Activated gamma-delta T cell (primary cell): ENCODE measurements at regions not wholly inside any gene's neighbourhood (a gene's known extent, or its start where the extent isn't known, plus 50 kb on each side); places are given as distances from the start of the nearest gene placed in this dataset.

Experiments
- DNase-seq: peaks from one replicate; lab custom pipeline; 2025; lab: John Stamatoyannopoulos, UW

GRCh38 chr1:29838738-29839320 is 602.5 kb downstream of the PTPRU start:
- DNase-seq, result no peak

DNA sequence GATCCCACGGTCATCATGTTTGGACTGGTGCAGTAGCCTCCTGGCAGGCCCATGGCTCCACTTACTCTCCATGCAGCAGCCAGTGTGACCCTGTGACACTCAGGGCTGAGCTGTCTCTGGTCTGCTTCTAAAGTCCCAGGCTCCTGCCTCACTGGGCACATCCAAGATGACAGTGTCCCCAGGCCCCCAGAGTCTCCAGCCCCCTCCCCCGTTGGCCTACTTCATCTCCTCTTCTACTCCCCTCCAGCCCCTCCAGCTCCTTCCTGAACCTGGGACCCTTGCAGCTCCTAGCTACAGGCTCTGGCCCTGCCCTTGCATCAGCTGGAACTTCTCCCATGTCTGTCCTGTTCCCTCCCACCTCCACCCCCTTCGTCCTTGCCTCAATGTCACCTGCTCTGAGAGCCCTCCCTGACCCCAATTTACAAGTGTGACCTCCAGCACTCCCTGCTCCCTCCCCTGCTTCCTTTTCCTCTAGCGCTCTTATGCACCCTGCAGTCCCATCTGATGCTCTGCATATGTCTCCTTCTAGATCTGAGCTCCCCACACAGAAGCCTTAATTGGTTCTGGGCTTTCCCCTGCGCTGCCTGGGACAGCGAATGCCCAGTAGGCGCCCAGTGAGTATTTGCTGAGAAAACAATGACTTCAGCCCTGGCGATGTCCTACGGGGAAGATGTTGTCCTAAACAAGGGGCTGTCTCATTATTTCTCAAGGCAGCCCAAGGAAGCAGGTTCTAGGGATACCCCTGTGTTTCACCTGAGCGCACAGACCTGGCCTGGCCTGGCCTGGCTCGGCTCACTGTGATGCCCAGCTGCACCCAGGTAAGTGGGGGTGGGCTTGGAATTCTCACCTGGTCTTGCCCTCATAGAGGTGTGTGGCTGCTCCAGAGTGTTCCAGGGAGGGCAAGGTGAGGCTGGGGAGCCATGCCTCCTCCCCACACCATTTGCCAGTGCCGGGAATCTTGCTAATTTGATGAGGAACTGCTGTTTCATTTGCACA is 600.6 kb downstream of the PTPRU start:
- no peak for DNase-seq

GRCh38 chr1:29835874-29836273 is 599.6 kb downstream of the PTPRU start:
- no peak for DNase-seq

- DNase-seq, result no peak
Observed at GRCh38 chr1:29835406-29835805, 599.1 kb downstream of the PTPRU start.

- DNase-seq, result no peak
Observed at GRCh38 chr1:29833581-29833980, 597.3 kb downstream of the PTPRU start.

GRCh38 chr1:29832936-29833335 is 596.6 kb downstream of the PTPRU start:
- DNase-seq, result no peak

DNA sequence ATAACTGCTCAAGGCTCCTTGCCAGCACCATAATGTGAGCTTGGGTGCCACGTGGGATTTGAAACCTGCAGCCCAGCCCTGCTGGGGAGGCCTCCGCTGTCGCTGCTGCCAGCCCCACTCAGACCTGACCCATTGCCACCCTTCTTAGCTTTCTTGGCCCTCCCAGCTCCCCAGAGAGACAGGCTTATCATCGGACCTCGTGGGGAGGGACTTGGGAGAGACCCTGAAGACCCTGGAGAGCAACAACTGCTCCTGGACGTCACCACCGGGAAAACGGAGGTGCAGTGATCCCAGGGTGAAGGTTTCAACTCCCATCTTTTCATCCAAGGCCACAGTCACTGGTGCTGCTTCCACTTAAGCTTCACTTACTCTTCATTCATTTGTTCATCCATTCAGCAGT is 596.1 kb downstream of the PTPRU start:
- DNase-seq, result no peak

DNA sequence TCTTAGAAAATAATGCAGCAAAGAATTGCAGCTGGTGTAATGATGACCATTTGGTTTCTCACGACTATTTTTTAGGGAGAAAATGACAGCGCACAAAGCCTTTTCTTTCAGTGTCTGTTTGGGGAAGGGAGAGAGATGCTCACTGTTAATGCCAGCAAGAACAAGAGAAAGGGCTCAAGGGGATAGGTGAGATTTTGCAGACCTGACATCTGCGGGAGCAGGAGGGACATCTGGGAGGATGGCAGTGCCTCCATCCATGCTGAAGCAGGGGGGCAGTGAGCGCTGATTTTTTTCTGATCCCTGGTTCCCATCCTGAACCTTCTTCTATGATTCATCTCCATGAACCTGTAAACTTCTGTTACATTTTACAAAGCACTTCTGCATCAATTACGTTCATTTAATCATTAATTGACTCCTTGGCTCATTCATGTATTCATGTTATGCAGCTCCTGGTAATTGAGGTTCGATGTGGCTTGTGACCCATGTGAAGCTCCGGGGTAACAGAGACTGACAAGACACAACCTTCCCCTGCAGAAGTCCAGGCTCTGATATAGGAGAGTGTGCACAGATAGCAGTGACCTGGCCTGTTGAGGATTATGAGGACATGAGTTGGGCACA is 595.3 kb downstream of the PTPRU start:
- no peak for DNase-seq

- no peak for DNase-seq
Observed at GRCh38 chr1:29830916-29831315, 594.6 kb downstream of the PTPRU start.

DNA sequence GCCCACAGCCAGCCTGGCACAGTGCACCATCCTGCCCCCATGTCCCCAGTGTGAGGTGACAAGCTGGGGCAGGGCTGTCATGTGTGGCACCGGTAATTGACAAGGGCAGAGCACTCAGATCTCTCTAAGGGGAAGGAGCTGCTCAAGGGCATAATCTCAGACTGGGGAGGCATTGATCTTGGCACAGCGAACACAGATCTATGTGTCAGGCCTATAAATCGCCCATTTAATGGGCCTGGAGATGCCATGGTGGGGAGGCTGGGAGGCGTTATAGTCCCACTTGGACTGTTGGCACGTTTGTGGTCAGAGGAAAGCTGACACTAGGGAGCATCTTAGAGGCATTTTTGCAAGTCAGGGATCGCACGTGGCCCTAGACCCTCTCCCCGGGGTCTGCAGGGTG is 594.1 kb downstream of the PTPRU start:
- no peak for DNase-seq

- DNase-seq, result no peak
Observed at GRCh38 chr1:29829448-29830344, 593.4 kb downstream of the PTPRU start.

DNA sequence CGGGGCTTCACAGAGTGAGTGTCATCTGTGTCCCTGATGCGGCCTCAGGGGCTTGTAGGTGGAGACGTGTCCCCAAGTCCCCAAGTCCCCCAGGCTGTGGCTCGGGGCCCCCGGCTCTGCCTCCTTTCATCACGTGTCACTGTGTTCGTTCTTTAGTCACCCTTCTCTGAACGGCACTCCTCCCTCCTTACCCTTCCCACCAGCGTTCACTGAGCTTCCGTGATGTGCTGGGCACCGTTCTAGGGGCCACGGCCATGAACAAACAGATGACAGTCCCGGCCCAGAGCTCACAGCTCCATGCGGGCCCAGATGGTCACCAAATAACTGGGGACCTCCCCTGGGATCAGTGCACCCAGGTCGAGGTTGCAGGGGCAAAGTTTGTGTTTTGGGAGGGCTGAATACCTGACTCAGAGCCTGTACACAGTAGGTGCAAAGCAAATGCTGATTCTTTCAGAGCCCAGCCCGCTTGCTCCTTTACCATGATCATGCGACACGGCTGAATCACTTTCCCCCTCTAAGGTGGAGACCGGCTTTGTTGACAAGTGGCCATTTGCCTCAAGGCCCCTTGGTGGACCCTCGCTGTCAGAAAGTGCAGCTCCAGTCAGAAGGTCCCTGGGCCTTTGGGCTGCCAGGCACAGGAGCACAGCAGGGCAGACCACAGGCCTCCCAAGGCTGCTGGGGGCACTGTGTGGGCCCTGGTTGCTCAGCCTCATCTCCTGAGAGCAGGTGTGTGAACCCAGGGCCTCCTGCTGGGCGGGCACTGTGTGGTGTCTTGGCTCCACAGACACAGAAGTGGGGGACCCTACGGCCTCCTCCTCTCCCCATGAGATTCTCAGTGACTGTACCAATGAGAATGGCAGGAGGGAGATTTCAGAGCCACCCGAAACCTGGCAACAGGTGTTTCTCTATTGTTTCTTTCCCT is 592.5 kb downstream of the PTPRU start:
- DNase-seq, result no peak

GRCh38 chr1:29827801-29828525 is 591.6 kb downstream of the PTPRU start:
- no peak for DNase-seq

GRCh38 chr1:29827237-29827750 is 591.0 kb downstream of the PTPRU start:
- no peak for DNase-seq

DNA sequence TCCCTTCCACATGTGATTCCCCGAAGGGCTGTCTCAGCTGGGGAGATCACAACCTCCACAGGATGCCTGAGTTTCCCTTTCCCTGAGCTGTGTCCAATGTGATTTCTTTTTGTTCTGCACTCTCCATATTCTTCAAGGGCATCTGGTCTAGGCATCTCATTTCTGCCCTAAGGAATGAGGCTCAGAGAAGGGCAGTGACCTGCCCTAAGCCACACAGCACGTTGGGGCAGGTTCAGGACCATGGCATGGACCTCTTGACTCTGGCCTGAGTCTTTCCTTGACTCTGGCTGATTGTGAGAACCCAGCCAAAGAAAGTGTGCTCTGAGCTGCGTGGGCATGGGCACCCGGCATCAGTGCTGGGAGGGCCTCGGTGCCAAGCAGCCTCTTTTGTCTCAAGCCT is 590.3 kb downstream of the PTPRU start:
- DNase-seq, result no peak

DNA sequence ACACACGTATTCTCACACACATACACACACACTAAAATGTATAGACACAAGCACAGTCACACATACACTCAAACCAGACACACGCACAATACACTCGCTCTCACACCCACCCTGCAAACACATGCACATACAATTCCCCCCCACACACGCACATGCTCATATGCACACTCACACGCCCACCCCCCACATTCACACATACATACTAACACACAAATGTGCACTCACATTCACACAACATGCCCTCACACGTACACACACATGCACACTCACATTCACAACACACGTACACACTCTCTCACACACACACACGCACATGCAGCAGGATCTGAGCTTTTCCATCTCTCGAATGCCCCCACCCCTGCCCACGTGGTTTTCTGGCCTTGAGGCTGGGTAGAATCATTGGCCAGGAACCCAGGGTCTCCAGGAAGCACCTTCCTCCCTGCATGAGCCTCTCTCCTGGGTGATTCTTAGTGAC is 589.7 kb downstream of the PTPRU start:
- no peak for DNase-seq

- no peak for DNase-seq
Observed at GRCh38 chr1:29825274-29825940, 589.1 kb downstream of the PTPRU start.

DNA sequence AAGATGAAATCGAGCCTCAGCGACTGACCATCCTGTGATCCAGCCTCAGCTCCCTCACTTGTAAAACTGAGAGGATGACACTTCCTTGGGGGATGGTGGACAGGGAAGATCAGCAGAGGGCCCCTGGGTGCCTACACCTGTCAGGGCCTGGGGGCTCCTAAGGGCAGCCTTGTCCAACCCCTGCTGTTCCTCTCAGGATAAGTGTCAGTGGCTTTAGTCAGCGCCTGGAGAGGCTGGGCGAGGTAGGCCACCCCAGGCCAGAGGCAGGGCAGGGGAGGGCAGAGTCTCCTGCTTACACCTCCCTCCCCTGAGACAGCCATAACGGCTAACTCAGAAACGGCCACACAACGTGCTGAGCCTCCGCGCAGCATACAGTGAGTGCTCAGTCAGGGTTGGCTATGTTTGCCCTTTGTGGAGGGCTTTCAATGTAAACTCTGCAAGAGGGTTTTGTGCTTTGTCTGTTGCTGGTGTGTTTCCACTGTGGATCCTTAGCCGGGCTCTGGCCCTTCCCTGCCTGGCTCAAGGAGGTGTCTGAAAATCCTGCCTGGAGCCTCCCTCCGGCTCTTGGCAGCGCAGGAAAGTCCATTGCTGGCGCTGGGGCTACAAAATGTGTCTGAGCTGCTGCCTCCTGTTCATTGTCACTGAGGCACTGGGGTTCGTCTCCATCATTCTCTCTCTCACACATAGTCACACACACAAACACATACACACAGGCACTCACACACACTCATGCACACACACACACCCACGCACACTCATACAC is 588.4 kb downstream of the PTPRU start:
- no peak for DNase-seq
